HEK293T (cell line): ENCODE measurements at regions not wholly inside any gene's neighbourhood (a gene's known extent, or its start where the extent isn't known, plus 50 kb on each side); places are given as distances from the start of the nearest gene placed in this dataset.

Source experiments
- CTCF ChIA-PET: fragments of 350-600 bp; formaldehyde crosslinking; extraction: SDS; loops from one replicate; lab custom pipeline; 2021; ENCODE audit warnings: antibody characterized with exemption, inconsistent platforms; lab: Yijun Ruan, JAX
- POLR2A ChIA-PET: fragments of 350-600 bp; formaldehyde crosslinking; extraction: SDS; loops from one replicate; lab custom pipeline; 2020; ENCODE audit warnings: antibody characterized with exemption, inconsistent platforms; lab: Yijun Ruan, JAX
- DNase-seq: peaks from one replicate; pipeline ENCODE4 v3.0.0; 2012; ENCODE audit warnings: mixed read lengths; ENCODE audit errors: extremely low spot score
- ARNT ChIP-seq: fragments of 450-650 bp; IDR thresholded peaks from 2 replicates; pipeline ENCODE4 v1.6.1; 2017; ENCODE audit warnings: mild to moderate bottlenecking
- BHLHE40 ChIP-seq: fragments of 450-650 bp; IDR thresholded peaks from 2 replicates; pipeline ENCODE4 v1.6.1; 2016; ENCODE audit warnings: mild to moderate bottlenecking, moderate library complexity, borderline replicate concordance
- CTBP1 ChIP-seq: fragments of 450-650 bp; IDR thresholded peaks from 2 replicates; pipeline ENCODE4 v1.6.1; 2016; ENCODE audit warnings: borderline replicate concordance
- ELF4 ChIP-seq: fragments of 450-650 bp; IDR thresholded peaks from 2 replicates; pipeline ENCODE4 v1.6.1; 2017; ENCODE audit warnings: antibody characterized with exemption
- FOXA1 ChIP-seq: fragments of 450-650 bp; IDR thresholded peaks from 2 replicates; pipeline ENCODE4 v1.6.1; 2016; ENCODE audit warnings: mild to moderate bottlenecking
- FOXK2 ChIP-seq: fragments of 450-650 bp; IDR thresholded peaks from 2 replicates; pipeline ENCODE4 v1.6.1; 2016; ENCODE audit warnings: mild to moderate bottlenecking
- FOXM1 ChIP-seq: fragments of 450-650 bp; IDR thresholded peaks from 2 replicates; pipeline ENCODE4 v1.6.1; 2017; ENCODE audit warnings: mild to moderate bottlenecking, borderline replicate concordance
- HDGF ChIP-seq: fragments of 450-650 bp; IDR thresholded peaks from 2 replicates; pipeline ENCODE4 v1.6.1; 2017; ENCODE audit warnings: antibody characterized with exemption, borderline replicate concordance
- L3MBTL2 ChIP-seq: fragments of 450-650 bp; conservative IDR thresholded peaks from 2 replicates; pipeline ENCODE4 v1.6.1; 2016; ENCODE audit warnings: mild to moderate bottlenecking
- LEF1 ChIP-seq: fragments of 450-650 bp; IDR thresholded peaks from 2 replicates; pipeline ENCODE4 v1.6.1; 2017; ENCODE audit warnings: mild to moderate bottlenecking, borderline replicate concordance
- NFRKB ChIP-seq: fragments of 450-650 bp; IDR thresholded peaks from 2 replicates; pipeline ENCODE4 v1.6.1; 2016; ENCODE audit warnings: mild to moderate bottlenecking, moderate library complexity
- SP1 ChIP-seq: fragments of 450-650 bp; IDR thresholded peaks from 2 replicates; pipeline ENCODE4 v1.6.1; 2017
- SUZ12 ChIP-seq: fragments of 450-650 bp; IDR thresholded peaks from 2 replicates; pipeline ENCODE4 v1.6.1; 2016; ENCODE audit warnings: mild to moderate bottlenecking
- TARDBP ChIP-seq: fragments of 450-650 bp; IDR thresholded peaks from 2 replicates; pipeline ENCODE4 v1.6.1; 2016
- ZNF384 ChIP-seq: fragments of 450-650 bp; IDR thresholded peaks from 2 replicates; pipeline ENCODE4 v1.6.1; 2016
- TF ChIP-seq, protein P1 (sequence below): fragments of 450-650 bp; IDR thresholded peaks from 2 replicates; pipeline ENCODE4 v1.6.1; 2016

DNA sequence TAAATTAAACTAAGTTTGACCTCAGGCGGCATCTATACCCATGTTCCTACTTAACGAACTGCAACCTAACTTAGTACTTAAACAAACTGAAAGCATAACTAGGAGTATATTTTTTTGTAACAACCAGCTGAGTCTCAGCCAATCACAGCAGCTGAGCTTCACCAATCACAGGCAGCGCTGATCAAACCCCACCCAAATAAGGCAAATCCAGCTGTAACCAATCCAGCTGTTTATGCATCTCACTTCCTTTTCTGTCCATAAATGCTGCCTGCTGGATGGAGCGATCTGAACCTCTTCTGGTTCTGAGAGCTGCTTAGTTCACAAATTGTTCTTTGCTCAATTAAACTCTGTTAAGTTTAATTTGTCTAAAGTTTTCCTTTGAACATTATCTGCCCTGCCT is 131.3 kb downstream of the PMP22 start:
- ChIA-PET CTCF (no interaction called here), POLR2A (no interaction called here)
- DNase-seq: no peak
- TF ChIP-seq FOXA1 (no peak), BHLHE40 (no peak), ELF4 (no peak), LEF1 (no peak), SUZ12 (no peak), ARNT (no peak), HDGF (no peak), ZNF384 (no peak), TARDBP (no peak)
- TF ChIP-seq, protein P1, sequence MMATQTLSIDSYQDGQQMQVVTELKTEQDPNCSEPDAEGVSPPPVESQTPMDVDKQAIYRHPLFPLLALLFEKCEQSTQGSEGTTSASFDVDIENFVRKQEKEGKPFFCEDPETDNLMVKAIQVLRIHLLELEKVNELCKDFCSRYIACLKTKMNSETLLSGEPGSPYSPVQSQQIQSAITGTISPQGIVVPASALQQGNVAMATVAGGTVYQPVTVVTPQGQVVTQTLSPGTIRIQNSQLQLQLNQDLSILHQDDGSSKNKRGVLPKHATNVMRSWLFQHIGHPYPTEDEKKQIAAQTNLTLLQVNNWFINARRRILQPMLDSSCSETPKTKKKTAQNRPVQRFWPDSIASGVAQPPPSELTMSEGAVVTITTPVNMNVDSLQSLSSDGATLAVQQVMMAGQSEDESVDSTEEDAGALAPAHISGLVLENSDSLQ: no peak

DNA sequence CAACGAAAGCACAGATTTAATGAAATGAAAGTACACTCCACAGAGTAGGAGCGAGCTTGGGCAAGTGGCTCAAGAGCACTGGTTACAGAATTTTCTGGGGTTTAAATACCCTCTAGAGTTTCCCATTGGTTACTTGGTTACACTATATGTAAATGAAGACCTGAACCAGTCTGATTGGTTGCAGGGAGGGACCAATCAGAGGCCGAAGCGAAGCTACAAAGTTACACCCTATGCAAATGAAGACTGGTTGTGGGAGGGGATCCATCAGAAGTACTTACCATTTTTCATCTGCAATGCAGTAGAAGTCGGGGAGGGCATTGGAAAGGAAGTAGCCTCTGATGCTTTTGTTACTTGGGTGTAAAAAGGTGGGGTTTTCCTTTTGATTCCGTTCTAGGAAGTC is 132.0 kb downstream of the PMP22 start:
- no peak for TF ChIP-seq BHLHE40
- TF ChIP-seq, protein P1: no peak
- no peak for TF ChIP-seq SUZ12
- no peak for TF ChIP-seq TARDBP
- no peak for TF ChIP-seq ARNT
- POLR2A ChIA-PET: no interaction called here
- CTCF ChIA-PET: no interaction called here
- DNase-seq: no peak

DNA sequence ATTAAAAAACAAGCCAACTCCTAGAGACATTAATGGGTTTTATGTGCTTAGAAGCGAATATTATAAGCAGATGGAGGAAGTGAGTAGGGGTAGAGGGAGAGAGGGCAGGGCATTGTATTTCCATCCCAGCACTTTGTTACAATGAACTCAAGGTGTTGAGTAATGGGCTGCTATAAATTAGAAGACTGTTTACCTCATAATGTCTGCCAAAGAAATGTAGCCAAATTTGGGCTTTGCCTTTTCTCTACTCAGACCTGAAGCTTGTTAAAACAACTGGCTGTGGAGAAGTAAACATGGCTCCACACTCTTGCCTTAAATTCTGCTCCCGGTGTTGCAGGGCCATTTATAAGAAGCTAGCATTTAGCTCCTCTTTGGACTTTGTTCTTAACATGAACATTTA is 134.7 kb downstream of the PMP22 start:
- ChIA-PET POLR2A (no interaction called here), CTCF (no interaction called here)
- TF ChIP-seq SP1: no peak
- no peak for TF ChIP-seq L3MBTL2
- no peak for TF ChIP-seq HDGF
- no peak for TF ChIP-seq BHLHE40
- TF ChIP-seq SUZ12: no peak
- TF ChIP-seq TARDBP: no peak
- no peak for TF ChIP-seq LEF1
- no peak for TF ChIP-seq CTBP1
- no peak for TF ChIP-seq FOXM1
- no peak for TF ChIP-seq NFRKB
- TF ChIP-seq, protein P1: no peak
- no peak for TF ChIP-seq ELF4
- no peak for TF ChIP-seq FOXA1
- TF ChIP-seq ARNT: no peak
- TF ChIP-seq FOXK2: no peak
- TF ChIP-seq ZNF384: no peak
- no peak for DNase-seq

DNA sequence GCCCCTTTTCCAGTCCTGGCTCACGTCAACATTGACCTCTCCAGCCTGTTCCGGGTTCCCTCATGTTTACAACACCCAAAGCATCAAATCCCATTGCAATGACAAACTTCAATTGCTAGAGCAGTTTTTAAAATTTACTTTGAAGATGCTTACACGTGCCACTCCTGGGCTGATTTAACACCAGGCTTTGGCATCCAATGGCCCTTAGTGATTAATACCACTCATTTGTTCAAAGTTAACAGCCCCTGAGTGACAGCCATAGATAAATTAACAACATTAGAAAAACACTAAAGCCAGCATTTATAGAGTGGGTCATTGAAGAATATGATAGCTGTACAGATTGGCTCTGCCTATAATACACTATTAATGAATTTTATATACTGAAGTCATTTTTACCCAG is 135.1 kb downstream of the PMP22 start:
- DNase-seq: no peak
- POLR2A ChIA-PET: no interaction called here
- CTCF ChIA-PET: no interaction called here
- no peak for TF ChIP-seq ELF4
- no peak for TF ChIP-seq LEF1
- TF ChIP-seq ARNT: no peak
- no peak for TF ChIP-seq CTBP1
- TF ChIP-seq FOXM1: no peak
- TF ChIP-seq SUZ12: no peak
- TF ChIP-seq FOXK2: no peak
- no peak for TF ChIP-seq FOXA1

DNA sequence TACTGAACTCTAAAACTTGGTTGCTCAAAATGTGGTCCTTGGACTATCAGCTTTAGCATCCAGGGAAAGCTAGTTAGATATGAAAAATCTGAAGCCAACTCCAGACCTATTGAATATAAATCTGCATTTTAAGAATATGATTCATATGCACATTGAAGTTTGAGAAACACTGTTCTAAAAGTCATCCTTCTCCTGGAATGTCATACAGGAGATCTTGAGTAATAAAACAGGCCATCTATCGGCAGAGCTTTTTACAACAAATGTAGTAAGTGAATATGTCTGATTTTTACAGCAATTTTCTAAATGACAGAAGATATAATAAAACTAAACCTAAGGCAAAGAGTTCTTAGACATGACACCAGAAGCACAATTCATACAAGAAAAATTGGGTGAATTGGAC is 140.4 kb downstream of the PMP22 start:
- no peak for DNase-seq
- TF ChIP-seq FOXA1: no peak
- TF ChIP-seq FOXK2: no peak
- TF ChIP-seq, protein P1: no peak
- TF ChIP-seq SP1: no peak
- no peak for TF ChIP-seq ZNF384
- no peak for TF ChIP-seq SUZ12
- no peak for TF ChIP-seq HDGF
- TF ChIP-seq CTBP1: no peak
- no peak for TF ChIP-seq BHLHE40
- TF ChIP-seq ELF4: no peak
- TF ChIP-seq L3MBTL2: no peak
- no peak for TF ChIP-seq ARNT
- no peak for TF ChIP-seq NFRKB
- TF ChIP-seq TARDBP: no peak
- TF ChIP-seq LEF1: no peak
- POLR2A ChIA-PET: no interaction called here
- CTCF ChIA-PET: no interaction called here

DNA sequence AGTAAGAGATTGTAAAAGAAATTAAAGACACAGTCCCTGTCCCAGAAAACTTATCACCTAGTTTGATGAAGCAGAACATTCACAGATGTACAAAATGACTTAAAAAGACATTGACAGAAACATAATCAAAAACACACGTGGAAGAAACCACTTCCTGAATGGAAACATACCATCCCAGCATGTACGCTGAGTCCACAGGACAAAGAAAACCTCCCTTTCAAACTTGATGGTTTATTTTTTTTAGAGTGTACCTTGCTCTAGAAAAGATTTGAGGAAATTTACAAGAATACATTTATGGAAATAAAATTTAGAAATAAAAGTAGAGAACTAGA is 140.9 kb downstream of the PMP22 start:
- ChIA-PET CTCF (no interaction called here), POLR2A (no interaction called here)
- TF ChIP-seq, protein P1: no peak
- TF ChIP-seq FOXM1: no peak
- no peak for TF ChIP-seq CTBP1
- no peak for DNase-seq
